ENCODE measurements at regions not wholly inside any gene's neighbourhood (a gene's known extent, or its start where the extent isn't known, plus 50 kb on each side); places are given as distances from the start of the nearest gene placed in this dataset.
"Not testable (repeated sequence)": the region's sequence is repeated elsewhere in the genome, so short reads cannot be mapped to it uniquely, and the experiment has no call there.

DNA sequence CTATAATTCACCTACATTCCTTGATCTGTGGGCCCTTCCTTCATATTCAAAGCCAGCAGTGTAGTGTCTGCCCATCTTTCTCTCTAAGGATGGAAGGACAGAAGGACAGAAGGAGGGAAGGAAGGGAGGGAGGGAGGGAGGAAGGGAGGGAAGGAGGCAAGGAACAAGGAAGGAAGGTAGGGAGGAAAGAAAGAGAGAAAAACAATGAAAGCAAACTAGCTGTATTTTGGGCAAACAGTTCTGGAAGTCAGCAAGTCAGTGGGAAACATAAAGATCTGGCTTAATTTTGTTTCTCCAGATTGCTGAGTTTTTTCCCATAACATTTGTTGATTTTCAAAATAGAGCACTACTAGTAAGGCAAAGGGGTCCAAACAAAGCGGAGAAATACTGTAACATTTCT is 555.2 kb upstream of the EPHA5 start:
- DNase-seq: no peak

DNA sequence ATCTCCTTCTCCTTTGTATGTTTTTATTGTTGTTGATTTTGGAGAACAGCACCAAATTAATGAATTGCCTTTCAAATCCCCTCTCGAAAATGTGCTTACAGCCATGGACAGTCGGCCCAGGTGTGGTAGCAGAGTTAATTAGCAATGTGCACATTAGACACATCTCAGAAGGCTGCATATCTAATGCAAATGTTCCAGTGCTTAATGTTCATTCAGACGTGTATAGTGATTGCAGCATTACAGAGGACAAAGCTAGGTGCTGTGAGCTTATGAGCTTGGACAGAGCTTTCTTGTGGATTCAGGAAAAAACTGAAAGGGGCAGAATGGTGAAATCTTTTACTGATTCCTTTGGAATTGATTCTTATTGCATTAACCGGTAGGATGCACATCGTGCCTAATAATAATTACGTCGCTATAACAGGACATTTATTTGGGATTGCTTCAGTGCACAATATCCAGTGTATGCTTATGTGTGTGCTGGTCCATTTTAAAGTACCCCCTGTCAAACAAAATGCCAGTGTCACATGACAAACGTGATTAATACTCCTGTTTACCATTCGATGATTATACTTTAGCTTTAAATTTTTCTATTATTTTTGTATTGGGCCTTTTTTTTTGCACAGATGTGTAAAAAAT is 552.9 kb upstream of the EPHA5 start:
- DNase-seq: peak; percentile 9

DNA sequence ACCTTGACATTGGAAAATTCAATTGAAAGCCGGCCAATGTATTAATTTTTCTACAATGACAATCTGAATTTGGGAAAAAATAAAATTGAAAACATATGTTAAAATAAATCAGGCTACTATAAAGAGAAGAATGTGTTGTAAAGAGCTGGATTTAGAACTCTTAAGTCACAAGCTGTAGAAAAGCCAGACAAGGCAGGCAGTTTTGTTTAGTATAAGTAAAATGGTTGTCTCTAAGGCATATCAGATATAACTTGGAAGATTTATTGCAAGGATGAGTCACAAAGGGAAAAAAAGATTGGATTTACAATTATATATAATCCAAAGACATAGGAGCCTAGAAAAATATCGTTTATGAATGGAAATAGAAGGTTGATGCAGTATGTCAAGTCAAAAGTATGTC is 549.1 kb upstream of the EPHA5 start:
- no peak for DNase-seq

DNA sequence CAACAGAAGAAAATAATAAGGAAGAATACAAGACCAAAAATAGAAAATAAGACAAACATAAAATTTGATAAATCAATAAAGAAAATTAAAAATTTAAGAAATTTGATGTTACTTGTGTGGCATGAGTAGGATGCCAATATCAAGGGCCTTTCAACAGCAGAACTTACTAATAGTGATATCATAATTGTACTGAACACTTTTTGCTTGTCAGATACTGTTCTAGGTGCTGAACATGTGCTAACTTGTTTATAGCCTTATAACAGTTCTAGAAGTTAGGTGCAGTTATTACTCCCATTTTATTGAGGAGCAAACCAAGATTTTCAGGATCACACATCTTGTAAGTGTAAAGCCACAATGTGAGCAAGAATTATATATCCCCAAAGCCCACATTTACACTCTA is 546.0 kb upstream of the EPHA5 start:
- no peak for DNase-seq

DNA sequence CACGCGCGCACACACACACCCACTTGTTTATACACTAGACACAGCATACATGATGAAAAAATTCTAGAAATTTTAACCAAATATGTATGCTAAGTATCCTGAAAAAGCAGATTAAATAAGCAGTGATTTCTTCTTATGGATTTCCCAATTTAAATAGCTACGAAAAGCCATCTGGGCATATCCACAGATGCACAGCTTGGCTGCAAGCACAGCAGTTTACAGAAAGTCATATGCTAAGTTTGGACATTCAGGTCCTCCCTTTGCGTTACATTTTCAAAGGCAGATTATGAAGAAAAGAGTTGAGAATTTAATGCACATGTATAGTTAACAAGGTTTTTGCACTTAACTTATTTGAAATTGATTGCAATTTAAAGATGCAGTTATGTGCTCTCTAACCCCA is 542.2 kb upstream of the EPHA5 start:
- DNase-seq: no peak

DNA sequence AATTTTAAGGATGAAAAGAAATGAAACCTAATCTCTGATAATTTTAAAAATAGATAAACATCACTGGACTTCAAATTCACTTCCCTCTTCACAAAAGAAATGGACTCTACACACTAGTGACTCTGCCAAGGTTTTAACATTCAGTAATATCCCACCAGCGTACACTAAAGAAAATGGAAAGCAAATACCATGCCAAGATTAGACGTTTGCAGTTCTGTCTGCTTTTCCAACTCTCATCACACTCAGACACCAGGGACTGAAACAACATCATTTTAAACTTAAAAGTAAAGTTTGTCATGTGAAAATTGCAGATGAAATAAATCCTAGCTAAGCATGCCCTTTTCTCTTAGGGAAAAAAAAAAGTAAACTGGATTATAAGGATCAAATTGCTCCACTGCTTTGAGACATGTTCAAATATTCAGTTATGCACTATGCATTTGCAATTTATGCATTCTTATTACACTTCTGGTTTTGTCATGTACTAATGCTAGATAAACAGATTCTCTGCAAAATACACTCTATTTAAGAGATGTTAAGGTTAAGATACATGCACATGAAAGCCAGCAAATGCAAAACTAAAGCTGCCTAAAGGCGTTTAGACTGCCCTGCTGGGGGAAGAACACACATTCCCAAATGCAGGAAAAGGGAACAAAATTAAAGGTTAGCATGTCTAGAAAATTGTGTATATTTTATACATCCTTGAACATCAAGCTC is 534.4 kb upstream of the EPHA5 start:
- no peak for DNase-seq

DNA sequence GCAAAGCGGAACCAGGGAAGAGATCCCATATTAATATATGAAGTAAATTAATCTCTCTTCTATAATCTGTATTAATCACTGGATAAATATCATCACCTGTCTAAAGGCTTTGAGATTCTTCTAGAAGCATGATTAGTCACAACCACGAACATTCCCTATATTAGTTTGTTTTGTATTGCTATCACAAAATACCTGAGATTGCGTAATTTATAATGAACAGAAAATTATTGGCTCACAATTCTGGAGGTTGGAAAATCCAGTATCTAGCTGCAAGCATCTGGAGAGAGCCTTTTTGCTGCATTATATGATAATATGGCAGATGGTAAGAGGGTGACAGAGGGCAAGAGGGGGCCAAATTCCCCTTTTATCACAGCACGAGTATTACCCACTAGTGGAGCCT is 532.6 kb upstream of the EPHA5 start:
- DNase-seq: no peak

DNA sequence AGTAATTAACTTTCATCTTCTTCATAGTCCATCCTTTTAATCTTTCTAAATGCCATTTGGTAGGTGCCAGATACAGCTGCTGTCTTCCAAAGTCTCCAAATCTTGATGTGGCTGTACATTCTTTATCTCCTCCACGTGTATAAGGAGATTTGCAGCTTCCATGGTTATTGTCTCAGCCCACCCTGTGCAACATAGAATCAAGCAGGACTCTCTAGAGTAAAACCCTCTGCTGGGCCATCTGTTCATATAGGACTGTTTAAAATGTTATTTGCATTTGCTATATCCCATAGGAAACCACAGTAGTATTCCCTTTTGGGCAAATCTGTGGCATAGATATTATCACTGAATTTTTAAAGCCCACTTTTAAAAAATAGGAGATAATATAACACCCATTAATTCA is 527.2 kb upstream of the EPHA5 start:
- no peak for DNase-seq

DNA sequence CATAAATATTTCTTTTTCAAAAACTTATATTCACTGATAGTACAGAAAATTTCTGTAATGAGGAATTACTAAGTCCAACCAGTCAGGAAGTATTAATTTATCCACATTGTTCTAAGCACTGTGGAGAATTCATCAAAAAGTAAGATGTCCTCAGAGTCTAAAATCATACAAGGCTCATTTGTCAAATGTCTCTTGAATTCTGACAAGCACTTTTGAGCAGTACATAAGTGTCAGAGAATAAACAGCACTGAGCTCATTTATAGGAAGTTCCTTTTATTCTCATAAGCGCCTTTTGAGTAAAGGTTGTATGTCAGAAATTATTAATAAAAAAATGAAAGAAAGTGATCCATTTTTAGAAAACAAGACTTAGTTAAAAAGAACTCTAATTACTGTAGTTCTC is 523.2 kb upstream of the EPHA5 start:
- no peak for DNase-seq

DNA sequence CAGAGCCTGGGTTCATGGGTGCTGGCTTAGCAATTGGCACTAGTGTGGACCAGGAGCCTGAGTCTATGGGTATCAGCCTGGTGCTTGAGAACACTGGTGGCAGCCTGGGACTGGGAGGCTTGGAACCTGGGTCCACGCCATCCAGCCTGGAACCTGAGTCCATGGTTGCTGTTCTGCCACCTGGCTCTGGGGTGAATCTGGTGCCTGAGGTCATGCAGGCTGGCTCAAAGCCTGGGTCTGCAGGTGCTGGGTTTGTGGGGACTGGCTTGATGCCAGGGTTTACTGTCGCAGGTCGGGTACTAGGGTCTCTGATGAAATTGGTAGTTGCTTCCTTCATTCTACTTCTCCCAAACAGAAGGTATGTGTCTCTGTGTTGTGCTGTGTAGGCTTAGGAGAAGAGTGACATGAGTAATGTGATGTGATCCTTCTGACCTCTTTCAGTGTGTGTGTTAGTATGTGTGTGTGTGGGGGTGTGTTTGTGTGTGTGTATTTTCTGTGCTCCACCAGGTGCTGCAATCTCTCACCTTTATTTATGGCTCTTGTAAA is 517.0 kb upstream of the EPHA5 start:
- no peak for DNase-seq

DNA sequence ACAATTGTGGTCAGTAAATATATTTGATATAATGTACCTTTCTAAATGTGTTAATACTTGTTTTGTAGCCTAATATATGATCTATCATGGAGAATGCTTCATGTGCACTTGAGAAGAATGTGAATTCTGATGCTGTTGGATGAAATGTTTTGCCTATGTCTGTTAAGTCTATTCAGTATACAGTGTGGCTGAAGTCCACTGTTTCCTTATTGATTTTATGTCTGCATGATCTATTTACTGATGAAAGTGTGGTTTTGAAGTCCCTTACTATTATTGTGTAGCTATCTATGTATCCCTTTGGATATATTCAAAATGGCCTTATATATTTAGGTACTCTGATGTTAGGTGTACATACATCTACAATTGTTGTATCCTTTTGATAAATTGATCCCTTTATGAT is 515.8 kb upstream of the EPHA5 start:
- DNase-seq: no peak

DNA sequence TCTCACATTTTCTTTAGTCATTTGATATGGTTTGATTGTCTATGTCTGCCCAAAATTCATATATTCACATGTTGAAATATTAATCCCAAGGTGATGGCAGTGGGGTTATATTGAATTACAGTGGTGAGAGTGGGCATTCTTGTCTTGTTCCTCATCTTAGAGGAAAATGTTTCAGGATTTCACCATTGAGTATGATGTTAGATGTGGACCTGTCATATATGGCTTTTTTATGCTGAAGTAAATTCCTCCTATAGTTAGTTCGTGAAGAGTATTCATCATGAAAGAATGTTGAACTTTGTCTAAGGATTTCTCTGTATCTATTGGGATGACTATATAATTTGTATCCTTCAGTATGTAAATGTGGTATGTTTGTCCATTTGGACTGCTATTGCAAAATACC is 512.3 kb upstream of the EPHA5 start:
- DNase-seq: no peak

DNA sequence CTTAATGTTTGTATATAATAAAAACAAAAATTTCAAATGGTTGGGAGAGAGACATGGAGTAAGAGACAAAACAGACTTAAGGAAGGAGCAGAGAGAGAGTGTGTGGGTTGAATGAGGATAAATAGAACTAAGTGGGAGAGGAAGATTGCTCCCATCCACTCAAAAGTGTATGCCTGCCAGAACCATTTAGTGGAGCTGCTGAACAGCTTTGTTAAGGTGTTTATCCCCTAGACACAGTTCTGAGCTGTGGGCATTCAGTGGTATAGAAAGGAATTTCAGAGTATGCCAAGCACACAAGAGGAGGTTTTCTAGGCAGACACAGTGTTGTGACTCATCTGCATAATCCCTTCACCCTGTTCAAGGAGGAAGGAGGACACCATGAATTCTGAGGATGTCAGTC is 508.6 kb upstream of the EPHA5 start:
- DNase-seq: peak; percentile 10

DNA sequence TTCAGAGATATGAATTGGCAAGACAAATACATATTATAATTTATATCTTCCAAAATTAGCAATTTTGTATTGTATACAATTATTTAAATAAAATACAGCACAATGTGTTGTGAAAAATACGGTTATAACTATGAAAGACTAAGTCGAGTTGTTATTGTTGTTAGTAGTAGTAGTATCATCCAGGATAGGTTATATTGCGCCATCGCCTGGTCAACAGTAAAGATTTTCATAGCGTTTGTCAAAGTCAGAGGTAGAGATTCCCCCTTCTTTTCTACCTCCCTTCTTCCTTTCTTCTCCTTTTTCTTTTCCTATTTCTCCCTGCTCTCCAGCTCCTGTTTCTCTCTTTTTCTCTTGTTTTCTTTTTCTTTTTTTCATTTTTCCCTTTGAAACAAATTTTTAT is 499.1 kb upstream of the EPHA5 start:
- DNase-seq: no peak

DNA sequence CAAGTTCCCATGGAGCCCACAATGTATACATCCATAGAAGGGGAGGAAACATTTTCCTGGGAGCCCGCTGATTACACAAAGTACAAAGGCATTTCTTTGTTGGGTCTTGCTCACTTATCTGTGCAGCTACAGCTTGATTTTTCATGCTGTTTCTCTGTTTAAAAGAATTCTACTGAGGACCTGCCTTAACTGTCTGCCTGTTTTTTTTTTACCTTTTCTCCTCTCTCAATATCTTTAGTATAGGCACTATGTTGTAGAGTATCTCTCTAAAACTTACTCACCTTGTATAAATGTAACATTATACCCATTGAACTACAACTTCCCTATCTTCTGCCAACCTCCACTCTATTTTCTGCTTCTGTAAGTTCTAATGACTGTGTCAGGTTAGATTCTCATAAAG is 494.6 kb upstream of the EPHA5 start:
- DNase-seq: no peak

DNA sequence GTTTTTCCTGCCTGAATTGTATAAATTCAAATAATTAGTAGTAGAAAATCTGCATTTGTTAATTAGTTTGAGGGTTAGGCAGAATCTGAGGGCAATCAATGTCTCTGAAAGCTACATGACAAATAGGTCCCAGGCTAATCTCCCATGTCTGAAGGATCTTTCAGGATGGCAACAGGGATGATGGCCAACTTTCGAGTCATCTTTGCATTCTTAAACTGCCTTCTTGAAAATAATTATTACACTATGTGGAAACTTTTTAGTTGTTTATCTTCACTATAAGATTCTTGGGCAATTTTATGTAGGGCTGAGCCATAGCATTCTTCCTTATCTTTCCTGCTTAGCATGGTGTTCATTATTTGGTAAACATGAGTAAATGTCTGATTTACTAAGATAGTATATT is 490.3 kb upstream of the EPHA5 start:
- DNase-seq: no peak

DNA sequence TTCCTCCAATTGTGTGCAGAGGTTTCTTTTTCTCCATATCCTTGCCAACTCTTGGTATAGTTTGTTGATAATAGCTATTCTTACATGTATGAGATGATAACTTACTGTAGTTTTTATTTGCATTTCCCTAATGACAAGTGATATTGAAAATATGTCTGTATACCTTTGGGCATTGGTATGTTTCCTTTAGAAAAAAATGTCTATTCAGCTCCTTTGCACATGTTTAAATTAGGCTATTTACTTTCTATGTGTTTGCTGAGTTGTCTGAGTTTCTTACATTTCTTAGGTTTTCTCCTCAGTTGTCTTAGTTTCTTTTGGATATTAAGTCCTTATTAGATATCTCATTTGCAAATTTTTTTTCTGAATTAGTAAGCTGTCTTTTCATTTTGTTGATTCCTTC is 487.3 kb upstream of the EPHA5 start:
- no peak for DNase-seq

DNA sequence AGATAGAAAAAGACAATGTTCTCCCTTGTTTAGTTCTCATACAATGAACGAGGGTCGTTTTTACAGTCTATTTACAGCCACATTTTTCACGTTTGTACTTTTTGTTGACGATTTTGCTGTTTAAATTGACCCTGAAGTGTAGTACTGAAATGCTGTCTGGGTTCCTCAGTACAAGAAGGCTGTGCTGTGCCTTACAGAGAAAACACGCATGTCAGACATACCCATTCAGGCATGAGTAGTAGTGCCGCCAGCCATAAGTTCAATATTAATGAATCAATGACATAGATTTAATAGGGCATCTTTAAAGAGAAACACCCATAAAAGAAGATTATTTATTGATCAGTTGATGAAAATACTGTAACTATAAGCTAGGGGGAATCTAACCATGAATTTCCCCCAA is 459.8 kb upstream of the EPHA5 start:
- DNase-seq: no peak

DNA sequence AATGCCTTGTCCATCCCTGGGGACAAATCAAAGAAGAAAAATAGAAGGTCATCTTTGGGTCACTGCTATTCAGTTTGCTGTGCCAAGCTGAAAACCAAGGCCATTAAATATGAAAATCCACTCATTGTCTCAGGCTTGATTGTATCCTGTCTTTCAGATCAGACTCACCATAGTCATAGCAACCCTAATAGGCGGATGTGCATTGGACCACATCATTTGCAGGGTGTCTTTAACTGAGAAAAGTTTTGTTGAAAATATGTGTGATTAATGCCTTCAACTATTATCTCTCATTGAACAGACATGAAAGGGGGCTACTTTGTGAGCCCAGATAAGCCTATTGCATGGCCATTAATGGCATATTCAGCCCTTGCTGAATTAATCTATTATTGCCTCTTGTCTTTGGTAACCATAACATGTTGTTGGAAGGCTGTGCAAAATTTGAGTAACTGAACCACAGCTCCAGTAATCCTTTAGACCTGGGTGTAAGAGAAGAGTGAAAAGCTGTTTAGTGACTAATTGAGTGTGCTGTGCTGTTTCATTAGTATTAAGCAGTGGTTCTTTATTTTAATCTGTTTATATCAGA is 453.6 kb upstream of the EPHA5 start:
- no peak for DNase-seq

DNA sequence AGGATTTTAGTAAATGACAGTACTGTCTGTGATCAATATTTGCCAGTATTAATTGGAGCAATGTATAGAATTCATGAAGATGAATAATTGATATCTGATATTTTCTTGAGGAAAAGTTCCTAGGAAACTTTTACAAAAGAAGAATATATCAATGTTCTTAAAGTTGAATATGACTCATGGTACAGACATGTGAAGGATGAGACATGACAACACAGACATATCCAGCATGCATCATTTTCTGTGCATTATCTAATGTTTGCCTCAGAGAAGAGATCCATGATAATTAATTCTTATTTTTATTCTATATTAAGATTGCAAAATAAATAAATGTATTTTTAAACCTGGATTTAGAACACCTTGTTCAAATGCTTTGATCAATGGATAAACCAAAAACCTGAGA is 452.9 kb upstream of the EPHA5 start:
- DNase-seq: no peak

DNA sequence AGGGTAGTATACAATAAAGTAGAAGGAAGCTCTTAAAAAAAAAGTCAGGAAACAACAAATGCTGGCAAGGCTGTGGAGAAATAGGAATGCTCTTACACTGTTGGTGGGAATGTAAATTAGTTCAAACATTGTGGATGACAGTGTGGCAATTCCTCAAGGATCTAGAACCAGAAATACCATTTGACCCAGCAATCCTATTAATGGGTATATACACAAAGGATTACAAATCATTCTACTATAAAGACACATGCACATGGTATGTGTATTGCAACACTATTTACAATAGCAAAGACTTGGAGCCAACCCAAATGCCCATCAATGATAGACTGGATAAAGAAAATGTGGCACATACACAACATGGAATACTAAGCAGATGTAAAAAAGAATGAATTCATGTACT is 444.9 kb upstream of the EPHA5 start:
- not testable (repeated sequence) for DNase-seq

DNA sequence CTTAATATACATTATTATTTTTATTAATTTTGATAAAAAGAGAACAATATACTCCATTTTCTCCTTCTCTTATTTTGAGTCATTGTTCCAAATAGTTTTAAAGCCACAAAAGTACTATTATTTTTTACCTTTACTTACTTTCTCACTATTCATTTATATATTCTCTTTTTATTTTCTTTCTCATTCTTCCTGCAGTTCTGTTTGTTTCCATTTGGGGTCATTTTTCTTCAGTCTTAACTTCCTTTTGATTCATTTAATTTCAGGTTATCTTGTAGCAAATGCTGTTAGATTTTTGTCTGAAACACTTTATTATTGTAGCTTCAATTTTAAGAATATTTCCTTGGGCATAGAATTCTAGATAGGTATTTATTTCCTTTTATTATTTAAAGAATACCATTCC is 438.6 kb upstream of the EPHA5 start:
- DNase-seq: no peak

DNA sequence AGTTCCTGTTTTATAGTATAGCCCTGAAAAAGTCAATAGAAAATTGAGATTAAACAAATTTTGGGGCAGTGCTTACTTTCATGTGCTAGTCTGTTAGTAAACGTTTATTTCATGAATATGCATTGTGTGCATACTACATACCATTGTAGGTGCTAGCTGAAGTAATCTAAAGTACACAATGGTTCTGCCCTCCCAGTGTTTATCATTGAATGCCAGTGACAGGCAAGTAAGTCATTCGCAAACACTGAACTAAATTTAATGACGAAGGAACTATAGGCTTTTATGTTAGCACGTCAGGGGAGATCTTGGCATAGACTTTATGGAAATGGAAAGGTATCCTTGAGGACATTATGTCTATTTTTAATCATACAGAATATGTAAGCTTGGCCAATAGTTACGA is 426.9 kb upstream of the EPHA5 start:
- DNase-seq: no peak

DNA sequence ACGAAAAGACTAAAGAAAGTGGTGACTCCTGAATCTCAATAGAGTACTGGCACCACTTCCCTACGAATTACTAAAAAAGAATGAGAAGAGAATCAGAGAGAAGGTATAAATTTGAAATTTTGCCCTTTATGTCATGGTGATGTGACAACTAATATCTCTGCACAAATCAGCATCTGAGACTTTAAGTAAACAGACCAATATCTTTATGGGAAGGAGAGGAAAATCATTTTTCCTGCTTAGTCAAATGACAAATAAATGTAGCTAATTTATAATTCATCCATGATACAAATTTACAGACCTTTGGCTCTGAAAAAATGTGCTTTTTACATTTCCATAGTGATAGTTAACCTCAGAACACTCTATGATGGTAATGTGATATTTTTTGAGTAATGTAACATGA is 424.8 kb upstream of the EPHA5 start:
- no peak for DNase-seq

DNA sequence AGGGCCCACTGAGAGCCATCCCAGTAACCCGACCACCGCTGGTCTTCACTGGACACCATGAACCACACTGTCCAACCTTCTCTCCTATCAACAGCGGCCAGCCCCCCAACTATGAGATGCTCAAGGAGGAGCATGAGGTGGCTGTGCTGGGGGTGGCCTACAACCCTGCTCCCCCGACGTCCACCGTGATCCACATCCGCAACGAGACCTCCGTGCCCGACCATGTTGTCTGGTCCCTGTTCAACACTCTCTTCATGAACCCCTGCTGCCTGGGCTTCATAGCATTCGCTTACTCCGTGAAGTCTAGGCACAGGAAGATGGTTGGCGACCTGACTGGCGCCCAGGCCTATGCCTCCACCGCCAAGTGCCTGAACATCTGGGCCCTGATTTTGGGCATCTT is 423.8 kb upstream of the EPHA5 start:
- DNase-seq: no peak
